HepG2 (cell line): ENCODE measurements at regions not wholly inside any gene's neighbourhood (a gene's known extent, or its start where the extent isn't known, plus 50 kb on each side); places are given as distances from the start of the nearest gene placed in this dataset.

Experiments
- ARID5B ChIP-seq: IDR thresholded peaks from 2 replicates; pipeline ENCODE4 v1.4.0; 2020; ENCODE audit warnings: mild to moderate bottlenecking, missing genetic modification reagents
- ASH2L ChIP-seq: fragments of 300-600, 200-600 bp; sonication (generic); IDR thresholded peaks from 2 replicates; pipeline ENCODE4 v1.7.0; 2017; ENCODE audit warnings: low read depth, mild to moderate bottlenecking, moderate library complexity, mixed read lengths, low read length; ENCODE audit not compliant: insufficient read length
- ATF7 ChIP-seq, 2 experiments: fragments of 450-650 bp in 1 of 2; sonication (generic) in 1 of 2; formaldehyde crosslinking in 1 of 2; IDR thresholded peaks; 2 replicates each; pipeline versions ENCODE4 v1.4.0 to v1.6.1; 2016 to 2020; ENCODE audit warnings: antibody characterized with exemption in 1 of 2, mild to moderate bottlenecking in 1 of 2, missing genetic modification reagents in 1 of 2
- GPBP1L1 ChIP-seq: sonication (generic); formaldehyde crosslinking; IDR thresholded peaks from 2 replicates; pipeline ENCODE4 v1.5.0; 2020; ENCODE audit warnings: mild to moderate bottlenecking, missing genetic modification reagents
- HMG20A ChIP-seq: IDR thresholded peaks from 2 replicates; pipeline ENCODE4 v1.6.1; 2016; ENCODE audit warnings: borderline replicate concordance
- KDM1A ChIP-seq: IDR thresholded peaks from 2 replicates; pipeline ENCODE4 v1.6.1; 2016; ENCODE audit warnings: missing compliant biosample characterization
- LBX2 ChIP-seq: sonication (generic); formaldehyde crosslinking; IDR thresholded peaks from 2 replicates; pipeline ENCODE4 v1.5.0; 2020; ENCODE audit warnings: missing genetic modification reagents, mild to moderate bottlenecking, borderline replicate concordance
- MAX ChIP-seq: IDR thresholded peaks from 2 replicates; pipeline ENCODE4 v1.6.1; 2012; ENCODE audit warnings: inconsistent platforms
- NCOR1 ChIP-seq: fragments of 200-600 bp; sonication (generic); IDR thresholded peaks from 2 replicates; pipeline ENCODE4 v1.7.0; 2017; ENCODE audit warnings: antibody characterized with exemption, low read length, borderline replicate concordance
- RARA ChIP-seq: IDR thresholded peaks from 2 replicates; pipeline ENCODE4 v1.6.1; 2016; ENCODE audit warnings: missing genetic modification reagents, missing compliant biosample characterization
- SP5 ChIP-seq: IDR thresholded peaks from 2 replicates; pipeline ENCODE4 v1.6.1; 2016; ENCODE audit warnings: low read depth, borderline replicate concordance
- STAG1 ChIP-seq: sonication (generic); formaldehyde crosslinking; IDR thresholded peaks from 2 replicates; pipeline ENCODE4 v1.4.0; 2020; ENCODE audit warnings: missing genetic modification reagents
- ZBTB33 ChIP-seq: sonication (generic); formaldehyde crosslinking; IDR thresholded peaks from 2 replicates; pipeline ENCODE4 v1.4.0; 2020; ENCODE audit warnings: missing genetic modification reagents
- ZNF12 ChIP-seq: sonication (generic); formaldehyde crosslinking; IDR thresholded peaks from 2 replicates; pipeline ENCODE4 v1.5.0; 2020; ENCODE audit warnings: missing genetic modification reagents
- ZNF383 ChIP-seq: sonication (generic); formaldehyde crosslinking; IDR thresholded peaks from 2 replicates; pipeline ENCODE4 v1.4.0; 2020; ENCODE audit warnings: missing genetic modification reagents, mild to moderate bottlenecking, borderline replicate concordance
- ZNF672 ChIP-seq: sonication (generic); formaldehyde crosslinking; IDR thresholded peaks from 2 replicates; pipeline ENCODE4 v1.8.1; 2022; ENCODE audit warnings: missing genetic modification reagents
- TF ChIP-seq, protein P1 (sequence below): sonication (generic); formaldehyde crosslinking; IDR thresholded peaks from 2 replicates; pipeline ENCODE4 v1.5.1; 2020; ENCODE audit warnings: mild to moderate bottlenecking, missing genetic modification reagents

GRCh38 chr12:93015871-93016751 is 87.0 kb upstream of the EEA1 start (continued):
- TF ChIP-seq ARID5B (peak; percentile 84), GPBP1L1 (no peak), ATF7 (IDR thresholded peaks at IDR 0.05) (no peak), ATF7 (CRISPR knock-in tag; IDR thresholded peaks at IDR 0.05) (peak; percentile 20; the same call in 1 of the 2 replicates), MAX (peak; percentile 51), STAG1 (CRISPR knock-in tag) (peak; percentile 18; the same call in 1 of the 2 replicates), LBX2 (CRISPR knock-in tag) (no peak), ASH2L (peak; percentile 51), RARA (CRISPR knock-in tag) (0 out of 2 replicates have a peak, but pooled peaks have one; percentile 26), ZNF672 (CRISPR knock-in tag) (peak; percentile 42; the same call in 1 of the 2 replicates), HMG20A (CRISPR knock-in tag) (peak; percentile 65; the same call in 1 of the 2 replicates), ZBTB33 (CRISPR knock-in tag) (0 out of 2 replicates have a peak, but pooled peaks have one; percentile 33), NCOR1 (peak; percentile 63; the same call in 1 of the 2 replicates), ZNF383 (0 out of 2 replicates have a peak, but pooled peaks have one; percentile 70), KDM1A (CRISPR knock-in tag) (peak; percentile 86), SP5 (CRISPR knock-in tag) (peak; percentile 40; the same call in 1 of the 2 replicates), ZNF12 (CRISPR knock-in tag) (peak; percentile 50; the same call in 1 of the 2 replicates)
- TF ChIP-seq, protein P1, sequence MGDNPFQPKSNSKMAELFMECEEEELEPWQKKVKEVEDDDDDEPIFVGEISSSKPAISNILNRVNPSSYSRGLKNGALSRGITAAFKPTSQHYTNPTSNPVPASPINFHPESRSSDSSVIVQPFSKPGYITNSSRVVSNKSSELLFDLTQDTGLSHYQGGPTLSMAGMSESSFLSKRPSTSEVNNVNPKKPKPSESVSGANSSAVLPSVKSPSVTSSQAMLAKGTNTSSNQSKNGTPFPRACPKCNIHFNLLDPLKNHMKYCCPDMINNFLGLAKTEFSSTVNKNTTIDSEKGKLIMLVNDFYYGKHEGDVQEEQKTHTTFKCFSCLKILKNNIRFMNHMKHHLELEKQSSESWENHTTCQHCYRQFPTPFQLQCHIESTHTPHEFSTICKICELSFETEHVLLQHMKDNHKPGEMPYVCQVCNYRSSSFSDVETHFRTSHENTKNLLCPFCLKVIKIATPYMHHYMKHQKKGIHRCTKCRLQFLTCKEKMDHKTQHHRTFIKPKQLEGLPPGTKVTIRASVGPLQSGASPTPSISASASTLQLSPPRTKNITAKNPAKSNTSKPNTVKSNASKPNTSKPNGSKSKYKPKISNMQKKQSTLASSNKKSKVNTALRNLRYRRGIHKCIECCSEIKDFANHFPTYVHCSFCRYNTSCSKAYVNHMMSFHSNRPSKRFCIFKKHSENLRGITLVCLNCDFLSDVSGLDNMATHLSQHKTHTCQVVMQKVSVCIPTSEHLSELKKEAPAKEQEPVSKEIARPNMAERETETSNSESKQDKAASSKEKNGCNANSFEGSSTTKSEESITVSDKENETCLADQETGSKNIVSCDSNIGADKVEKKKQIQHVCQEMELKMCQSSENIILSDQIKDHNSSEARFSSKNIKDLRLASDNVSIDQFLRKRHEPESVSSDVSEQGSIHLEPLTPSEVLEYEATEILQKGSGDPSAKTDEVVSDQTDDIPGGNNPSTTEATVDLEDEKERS (CRISPR knock-in tag): no peak
- TF ChIP-seq, all 625 proteins: peak for 125
